HG03565 (cell line): ENCODE measurements at regions not wholly inside any gene's neighbourhood (a gene's known extent, or its start where the extent isn't known, plus 50 kb on each side); places are given as distances from the start of the nearest gene placed in this dataset.
"Not testable (repeated sequence)": the region's sequence is repeated elsewhere in the genome, so short reads cannot be mapped to it uniquely, and the experiment has no call there.

Source experiments
- ATAC-seq: cut with Tn5 transposase; IDR thresholded peaks from one replicate; pipeline ENCODE4 v1.9.1; 2021; ENCODE audit warnings: mild to moderate bottlenecking, moderate library complexity; ENCODE audit not compliant: unreplicated experiment

DNA sequence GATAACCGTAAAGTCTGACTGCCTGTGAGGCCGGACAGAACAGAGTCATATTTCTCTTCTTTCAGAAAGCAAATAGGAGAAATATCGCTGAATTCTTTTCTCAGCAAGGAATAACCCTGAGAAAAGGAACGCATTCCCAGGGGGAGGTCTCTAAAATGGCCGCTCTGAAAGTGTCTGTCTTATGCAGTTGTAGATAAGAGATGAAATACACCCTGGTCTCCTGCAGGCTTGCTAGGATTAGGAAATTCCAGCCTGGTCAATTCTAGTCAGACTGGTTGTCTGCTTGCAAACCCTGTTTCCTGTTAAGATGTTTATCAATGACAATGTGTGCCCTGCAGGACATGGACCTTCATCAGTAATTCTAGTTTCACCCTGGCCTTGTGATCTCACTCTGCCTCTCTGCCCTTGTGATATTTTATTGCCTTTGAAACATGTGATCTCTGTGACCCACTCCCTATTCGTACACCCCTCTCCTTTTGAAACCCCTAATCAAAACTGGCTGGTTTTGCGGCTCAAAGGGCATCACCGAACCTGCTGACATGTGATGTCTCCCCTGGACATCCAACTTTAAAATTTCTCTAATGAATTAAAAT, 934.8 kb upstream of the SPRY2 start:
- no peak for ATAC-seq

GRCh38 chr13:81247711-81248110, 906.8 kb upstream of the SPRY2 start:
- ATAC-seq = no peak

- no peak for ATAC-seq
These were observed 905.6 kb upstream of the SPRY2 start for GRCh38 chr13:81246556-81246955.

- no peak for ATAC-seq
These were observed 903.1 kb upstream of the SPRY2 start for GRCh38 chr13:81244011-81244410.

DNA sequence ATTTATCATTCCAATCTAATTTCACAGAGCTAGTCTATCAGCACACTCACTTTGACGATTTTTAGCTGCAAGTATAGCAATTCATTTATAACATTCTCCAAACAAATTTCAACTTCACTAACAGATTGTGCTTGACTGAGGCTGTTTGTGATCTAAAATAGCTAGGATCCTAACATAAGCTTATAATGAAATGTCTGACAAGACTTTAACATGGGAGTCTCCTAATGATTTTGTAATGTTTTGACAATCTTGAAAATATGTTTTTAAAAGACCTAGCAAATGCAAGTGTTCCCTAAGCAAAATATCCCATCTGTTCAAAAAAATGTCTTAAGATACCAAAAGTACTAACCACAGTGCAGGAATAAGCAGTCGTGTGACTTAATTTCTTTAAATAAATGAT, 889.5 kb upstream of the SPRY2 start:
- no peak for ATAC-seq

GRCh38 chr13:81226830-81227229, 885.9 kb upstream of the SPRY2 start:
- ATAC-seq = not testable (repeated sequence)

DNA sequence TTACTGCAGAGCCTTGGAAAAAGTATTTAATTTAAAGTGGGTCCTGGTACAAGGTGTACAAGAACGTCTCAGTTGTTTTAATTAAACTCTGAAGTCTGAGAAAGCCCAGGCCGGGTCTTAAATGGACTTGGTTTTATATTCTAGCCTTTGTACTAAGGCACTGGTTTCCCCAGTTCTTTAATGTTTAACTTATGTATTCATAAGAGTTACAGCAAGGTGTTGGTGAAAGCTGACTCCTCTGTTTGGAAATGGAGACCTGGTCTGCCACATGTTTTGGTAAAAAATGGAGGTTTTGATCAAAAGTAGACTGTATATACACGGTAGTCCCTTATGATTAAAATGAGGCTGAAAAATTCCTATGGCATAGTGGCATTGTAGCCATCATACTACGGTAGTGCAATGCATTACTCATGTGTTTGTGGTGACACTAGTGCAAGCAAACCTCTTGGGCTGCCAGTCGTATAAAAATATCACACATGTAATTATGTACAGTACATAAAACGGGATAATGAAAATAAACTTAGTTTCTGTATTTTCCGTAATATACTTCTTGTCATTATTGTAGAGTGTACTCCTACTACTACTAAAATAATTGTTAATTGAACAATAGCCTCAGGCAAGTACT, 883.4 kb upstream of the SPRY2 start:
- ATAC-seq = no peak

DNA sequence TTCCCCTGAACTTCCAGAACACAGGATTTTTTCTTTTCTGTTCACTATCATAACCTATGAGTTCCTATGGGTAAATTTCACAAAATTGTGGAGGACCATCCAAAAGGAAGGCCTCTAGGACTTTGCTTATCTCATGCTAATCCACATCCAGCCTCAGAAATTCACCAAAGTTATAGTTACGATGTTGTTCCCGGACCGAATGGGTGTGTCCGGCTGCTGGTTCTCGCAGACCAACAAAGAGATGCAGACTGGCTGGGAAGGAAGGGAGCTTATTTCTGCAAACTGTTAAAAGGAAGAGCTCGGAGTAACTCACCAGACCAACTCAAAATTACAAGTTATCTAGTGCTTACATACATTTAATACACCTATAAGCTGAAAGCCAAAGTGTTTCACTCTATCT, 882.9 kb upstream of the SPRY2 start:
- ATAC-seq = no peak

DNA sequence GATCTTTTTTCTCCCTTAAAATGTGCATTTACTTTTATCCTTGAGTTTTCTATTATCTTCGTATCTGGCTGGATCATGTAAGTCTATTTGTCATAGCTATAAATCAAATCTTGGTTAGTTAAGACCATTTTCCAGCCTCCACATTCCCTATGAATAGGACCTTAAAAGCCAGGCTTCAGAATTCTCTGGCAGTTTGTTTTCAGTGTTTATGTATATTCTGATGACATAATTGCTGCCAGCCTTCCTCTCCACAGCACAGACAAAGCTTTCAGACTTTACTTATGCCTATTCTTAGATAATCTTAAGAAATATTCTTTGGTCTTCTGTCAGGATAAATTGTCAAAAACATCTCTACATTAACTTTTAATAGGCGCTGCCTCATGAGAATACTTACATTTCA, 870.8 kb upstream of the SPRY2 start:
- ATAC-seq = no peak

DNA sequence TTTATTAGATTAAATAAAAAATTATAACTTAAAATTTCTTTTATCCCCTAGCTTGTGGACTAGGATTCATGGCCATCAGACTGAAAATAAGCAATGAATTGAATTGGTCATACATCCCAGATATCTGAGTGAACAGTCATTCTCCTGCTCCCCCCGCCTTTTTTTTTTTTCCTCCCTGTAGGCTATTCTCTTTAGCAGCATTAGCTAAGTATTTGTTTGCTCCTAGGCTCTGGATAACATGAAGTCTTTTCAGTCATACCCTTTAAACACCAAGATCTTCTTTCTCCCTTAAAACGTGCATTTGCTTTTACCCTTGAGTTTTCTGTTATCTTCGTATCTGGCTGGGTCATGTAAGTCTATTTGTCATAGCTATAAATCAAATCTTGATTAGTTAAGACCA, 866.7 kb upstream of the SPRY2 start:
- ATAC-seq = no peak

- no peak for ATAC-seq
These were observed 866.3 kb upstream of the SPRY2 start for GRCh38 chr13:81207231-81207630.

GRCh38 chr13:81203783-81204182, 862.9 kb upstream of the SPRY2 start:
- ATAC-seq = no peak

DNA sequence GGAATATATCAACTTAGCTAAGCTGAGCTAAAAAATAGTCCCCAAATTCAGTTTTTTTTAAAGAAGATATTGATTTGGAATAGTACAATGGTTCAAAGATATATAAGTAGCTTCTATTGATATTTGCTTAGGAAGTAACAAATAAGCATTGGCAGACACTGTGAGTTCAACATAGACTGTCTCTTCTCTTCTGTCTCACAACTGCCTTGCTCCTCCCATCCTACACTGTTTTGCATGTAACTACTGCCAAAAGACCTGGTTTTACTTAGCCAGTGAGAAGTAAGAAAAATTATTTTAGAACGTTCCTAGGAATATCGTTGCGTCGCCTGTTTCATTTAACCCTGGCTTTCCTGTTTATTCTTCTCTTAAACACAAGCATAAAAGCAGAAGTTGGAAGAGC, 859.0 kb upstream of the SPRY2 start:
- no peak for ATAC-seq

GRCh38 chr13:81197966-81198365, 857.0 kb upstream of the SPRY2 start:
- no peak for ATAC-seq

GRCh38 chr13:81197483-81197882, 856.6 kb upstream of the SPRY2 start:
- no peak for ATAC-seq

DNA sequence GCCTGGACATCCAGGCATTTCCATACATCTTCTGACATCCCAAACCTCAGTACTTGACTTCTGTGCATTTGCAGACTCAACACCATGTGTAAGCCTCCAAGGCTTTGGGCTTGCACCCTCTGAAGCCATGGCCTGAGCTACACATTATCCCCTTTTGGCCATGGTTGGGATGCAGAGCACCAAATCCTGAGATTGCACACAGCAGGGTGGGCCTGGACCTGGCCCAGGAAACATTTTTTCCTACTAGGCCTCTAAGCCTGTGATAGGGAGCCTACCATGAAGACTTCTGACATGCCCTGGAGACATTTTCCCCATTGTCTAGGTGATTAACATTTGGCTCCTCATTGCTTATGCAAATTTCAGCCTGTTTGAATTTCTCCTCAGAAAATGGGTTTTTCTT, 853.4 kb upstream of the SPRY2 start:
- ATAC-seq = no peak

- ATAC-seq = no peak
These were observed 843.8 kb upstream of the SPRY2 start for GRCh38 chr13:81184556-81185265.

DNA sequence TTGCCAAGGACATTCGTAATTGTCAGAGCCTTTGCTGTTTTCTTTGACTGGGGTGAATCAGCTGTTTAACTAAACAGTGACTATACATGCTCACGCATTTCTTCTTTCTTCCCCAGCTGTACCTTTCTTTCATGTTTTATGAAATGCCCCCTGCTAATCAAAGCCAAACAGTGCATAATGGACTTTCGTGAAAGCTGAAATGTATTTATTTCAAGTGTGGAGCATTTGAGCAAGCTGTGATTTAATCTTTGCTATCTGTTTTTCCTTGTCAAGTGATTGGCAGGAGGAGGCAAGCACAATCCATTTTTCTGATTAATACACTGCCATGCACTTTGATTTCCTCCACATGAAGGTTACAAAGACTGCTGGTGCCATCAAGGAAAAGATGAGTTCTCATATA, 831.7 kb upstream of the SPRY2 start:
- ATAC-seq = no peak

- ATAC-seq = no peak
These were observed 830.2 kb upstream of the SPRY2 start for GRCh38 chr13:81171065-81171647.

DNA sequence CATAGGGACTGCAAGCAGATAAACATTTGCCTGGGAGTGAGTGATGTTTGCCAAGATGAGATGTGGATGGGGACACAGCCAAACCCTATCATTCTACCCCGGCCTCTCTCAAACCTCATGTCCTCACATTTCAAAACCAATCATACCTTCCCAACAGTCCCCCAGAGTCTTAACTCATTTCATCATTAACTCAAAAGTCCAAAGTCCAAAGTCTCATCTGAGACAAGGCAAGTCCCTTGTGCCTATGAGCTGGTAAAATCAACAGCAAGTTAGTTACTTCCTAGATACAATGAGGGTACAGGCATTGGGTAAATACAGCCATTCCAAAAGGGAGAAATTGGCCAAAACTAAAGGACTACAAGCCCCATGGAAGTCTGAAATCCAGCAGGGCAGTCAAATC, 822.9 kb upstream of the SPRY2 start:
- ATAC-seq = not testable (repeated sequence)

GRCh38 chr13:81153478-81153877, 812.6 kb upstream of the SPRY2 start:
- ATAC-seq = no peak

GRCh38 chr13:81148822-81149221, 807.9 kb upstream of the SPRY2 start:
- ATAC-seq = no peak
